Lower lobe of right lung (tissue), 2 donors: ENCODE measurements at regions not wholly inside any gene's neighbourhood (a gene's known extent, or its start where the extent isn't known, plus 50 kb on each side); places are given as distances from the start of the nearest gene placed in this dataset.

Source experiments
- ATAC-seq, 2 donors: fragments of 200-7000 bp; cut with Tn5 transposase; one replicate each; pipeline ENCODE4 v1.9.1; 2020 to 2022; ENCODE audit warnings: mild to moderate bottlenecking in 2 of 2, moderate library complexity in 2 of 2
- DNase-seq: peaks from one replicate; pipeline ENCODE4 v3.0.0-alpha.2; 2020
- H3K27ac ChIP-seq: fragments of 200-600 bp; one replicate; pipeline ENCODE4 v1.8.0; 2022
- H3K27me3 ChIP-seq: fragments of 200-600 bp; one replicate; pipeline ENCODE4 v1.8.0; 2022; ENCODE audit warnings: low read depth
- H3K36me3 ChIP-seq: fragments of 200-600 bp; one replicate; pipeline ENCODE4 v1.8.0; 2022; ENCODE audit warnings: mild to moderate bottlenecking
- H3K4me1 ChIP-seq: fragments of 200-600 bp; one replicate; pipeline ENCODE4 v1.8.0; 2022
- H3K4me3 ChIP-seq: fragments of 200-600 bp; one replicate; pipeline ENCODE4 v1.8.0; 2022; ENCODE audit warnings: mild to moderate bottlenecking
- H3K9me3 ChIP-seq: fragments of 200-600 bp; one replicate; pipeline ENCODE4 v1.8.0; 2022
- CTCF ChIP-seq: fragments of 200-600 bp; IDR thresholded peaks from one replicate; pipeline ENCODE4 v1.8.0; 2022; ENCODE audit warnings: antibody characterized with exemption, mild to moderate bottlenecking
- intact Hi-C: fragments of 100-400 bp; cut with DNase I; formaldehyde crosslinking; loops from one replicate; pipeline ENCODE4 v1.11.0; 2022
- donor health status: DM: no; HTN: yes; CAD: no; lungs with severe emphysema.

- Histone ChIP-seq H3K27ac (no peak overlapping the region), H3K4me1 (no peaks in the 10 kb centered on the region), H3K36me3 (no peaks in the 10 kb centered on the region), H3K27me3 (no peaks in the 10 kb centered on the region), H3K4me3 (no peak overlapping the region), H3K9me3 (no peaks in the 10 kb centered on the region)
- DNase-seq = no peak
- ATAC-seq = no peak
- TF ChIP-seq CTCF = no peak
- intact Hi-C loops = no loop called here
Measured at GRCh38 chr2:195406886-195407603, 250.0 kb upstream of the SLC39A10 start.

GRCh38 chr2:195404651-195405050, 252.4 kb upstream of the SLC39A10 start:
- no peak for DNase-seq
- Histone ChIP-seq H3K4me3 (no peak overlapping the region), H3K36me3 (no peaks in the 10 kb centered on the region), H3K27me3 (no peaks in the 10 kb centered on the region), H3K9me3 (no peaks in the 10 kb centered on the region), H3K27ac (no peak overlapping the region), H3K4me1 (no peaks in the 10 kb centered on the region)
- no peak for ATAC-seq
- intact Hi-C loops = no loop called here
- no peak for TF ChIP-seq CTCF

GRCh38 chr2:195396479-195396878, 260.5 kb upstream of the SLC39A10 start:
- H3K27me3 ChIP-seq = no peaks in the 10 kb centered on the region
- H3K4me3 ChIP-seq = no peak overlapping the region
- intact Hi-C loops = no loop called here
- H3K9me3 ChIP-seq = no peaks in the 10 kb centered on the region
- no peak for TF ChIP-seq CTCF
- no peaks in the 10 kb centered on the region for H3K36me3 ChIP-seq
- no peak overlapping the region for H3K27ac ChIP-seq
- no peak for DNase-seq
- no peak for ATAC-seq
- H3K4me1 ChIP-seq = no peaks in the 10 kb centered on the region

GRCh38 chr2:195395362-195395761, 261.7 kb upstream of the SLC39A10 start:
- H3K4me3 ChIP-seq = no peak overlapping the region
- intact Hi-C loops = no loop called here
- no peaks in the 10 kb centered on the region for H3K9me3 ChIP-seq
- DNase-seq = no peak
- H3K4me1 ChIP-seq = no peaks in the 10 kb centered on the region
- no peak for TF ChIP-seq CTCF
- no peak for ATAC-seq
- H3K27me3 ChIP-seq = no peaks in the 10 kb centered on the region
- no peaks in the 10 kb centered on the region for H3K36me3 ChIP-seq
- no peak overlapping the region for H3K27ac ChIP-seq

- H3K9me3 ChIP-seq = no peaks in the 10 kb centered on the region
- no peak overlapping the region for H3K27ac ChIP-seq
- no peaks in the 10 kb centered on the region for H3K4me1 ChIP-seq
- no peaks in the 10 kb centered on the region for H3K36me3 ChIP-seq
- intact Hi-C loops = no loop called here
- no peak for ATAC-seq
- TF ChIP-seq CTCF = no peak
- no peak overlapping the region for H3K4me3 ChIP-seq
- H3K27me3 ChIP-seq = no peaks in the 10 kb centered on the region
- DNase-seq = no peak
Measured at GRCh38 chr2:195392446-195393336, 264.3 kb upstream of the SLC39A10 start.
